RWPE1 (cell line): ENCODE measurements at regions not wholly inside any gene's neighbourhood (a gene's known extent, or its start where the extent isn't known, plus 50 kb on each side); places are given as distances from the start of the nearest gene placed in this dataset.

Source experiments
- CTCF ChIA-PET: fragments of 350-600 bp; sonication (Branson Sonifier 250); formaldehyde crosslinking; extraction: SDS; loops from one replicate; lab custom pipeline; 2021; lab: Yijun Ruan, JAX
- POLR2A ChIA-PET: fragments of 400-600 bp; formaldehyde crosslinking; extraction: SDS; loops from one replicate; lab custom pipeline; 2020; ENCODE audit warnings: antibody characterized with exemption; ENCODE audit not compliant: low non-redundant PET; lab: Yijun Ruan, JAX
- DNase-seq: peaks from one replicate; pipeline ENCODE4 v3.0.0; 2012; ENCODE audit warnings: low spot score
- H3K27ac ChIP-seq: fragments of 450-650 bp; 2 replicates; pipeline ENCODE4 v1.5.1; 2017
- CTCF ChIP-seq: fragments of 450-650 bp; conservative IDR thresholded peaks from 2 replicates; pipeline ENCODE4 v1.5.1; 2017; ENCODE audit warnings: low read depth, mild to moderate bottlenecking

GRCh38 chr13:111489301-111489700 is 168.9 kb downstream of the TEX29 start:
- no peak for TF ChIP-seq CTCF
- H3K27ac ChIP-seq: no peak overlapping the region
- ChIA-PET CTCF (interaction anchor here (0.6 kb wide), 2 partner anchors 94 to 622 kb away, joined by 3 to 6 read pairs; no protein-coding TSS in a partner anchor), POLR2A (no interaction called here)
- no peak for DNase-seq

GRCh38 chr13:111490611-111491010 is 170.2 kb downstream of the TEX29 start:
- TF ChIP-seq CTCF: no peak
- no peak overlapping the region for H3K27ac ChIP-seq
- DNase-seq: no peak
- ChIA-PET POLR2A (no interaction called here), CTCF (no interaction called here)

DNA sequence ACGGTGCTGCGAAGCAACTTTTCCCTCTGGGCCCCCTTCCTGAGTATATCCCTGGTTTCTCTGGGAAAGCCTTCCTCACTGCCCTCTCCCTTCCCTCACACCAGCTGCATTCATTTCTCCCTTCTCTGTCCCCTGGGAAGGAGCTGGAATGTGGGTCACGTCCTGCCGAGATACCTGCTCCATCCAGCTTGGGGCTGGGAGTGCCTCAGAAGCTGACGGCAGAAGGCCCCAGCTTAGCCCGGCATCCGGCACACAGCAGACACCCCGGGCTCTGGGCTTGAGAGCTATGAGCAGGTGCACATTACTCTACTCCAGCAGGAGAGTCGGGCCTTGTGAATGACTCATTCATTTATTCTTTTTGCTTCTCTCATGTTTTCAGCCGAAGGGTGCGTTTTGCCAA is 170.6 kb downstream of the TEX29 start:
- DNase-seq: no peak
- ChIA-PET CTCF (no interaction called here), POLR2A (no interaction called here)
- no peak overlapping the region for H3K27ac ChIP-seq
- TF ChIP-seq CTCF: no peak

- no peak for TF ChIP-seq CTCF
- no peak overlapping the region for H3K27ac ChIP-seq
- POLR2A ChIA-PET: no interaction called here
- no peak for DNase-seq
- CTCF ChIA-PET: interaction anchor here (0.6 to 0.7 kb wide), 2 partner anchors 17 to 951 kb away, joined by 3 read pairs; no protein-coding TSS in a partner anchor
These were observed 171.2 kb downstream of the TEX29 start for GRCh38 chr13:111491659-111492058.

DNA sequence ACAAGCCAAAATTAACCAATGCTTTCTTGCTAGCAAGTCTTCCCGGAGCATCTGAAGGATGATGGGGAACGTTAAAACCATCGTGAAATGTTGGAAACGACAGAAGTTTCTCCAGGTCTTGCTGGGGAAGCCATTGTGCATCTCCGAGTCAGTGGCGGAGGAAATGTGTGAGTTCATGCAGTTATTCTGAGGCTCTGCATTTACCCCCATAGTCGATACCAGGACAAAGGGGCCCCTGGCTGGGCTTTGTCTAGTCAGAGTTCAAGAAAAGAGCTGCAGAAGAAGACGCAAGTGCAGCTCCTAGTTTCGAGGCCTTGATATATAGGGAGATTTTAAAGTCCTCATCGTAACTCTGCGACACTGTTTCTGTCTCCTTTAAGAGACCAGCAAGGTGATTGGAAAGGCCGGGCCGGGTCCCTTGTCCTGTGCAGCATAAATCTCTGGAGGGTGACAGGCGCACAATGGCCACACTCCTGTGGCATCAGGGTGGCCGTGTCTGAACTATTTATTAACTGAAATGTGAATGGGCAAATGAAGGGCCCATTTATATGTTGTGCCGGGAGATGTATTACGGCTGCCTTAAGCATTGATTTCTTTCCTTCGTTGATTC is 172.0 kb downstream of the TEX29 start:
- ChIA-PET POLR2A (no interaction called here), CTCF (interaction anchor here (0.6 to 0.7 kb wide), 2 partner anchors 18 to 951 kb away, joined by 3 read pairs; no protein-coding TSS in a partner anchor)
- no peak for TF ChIP-seq CTCF
- DNase-seq: no peak
- H3K27ac ChIP-seq: no peak overlapping the region

DNA sequence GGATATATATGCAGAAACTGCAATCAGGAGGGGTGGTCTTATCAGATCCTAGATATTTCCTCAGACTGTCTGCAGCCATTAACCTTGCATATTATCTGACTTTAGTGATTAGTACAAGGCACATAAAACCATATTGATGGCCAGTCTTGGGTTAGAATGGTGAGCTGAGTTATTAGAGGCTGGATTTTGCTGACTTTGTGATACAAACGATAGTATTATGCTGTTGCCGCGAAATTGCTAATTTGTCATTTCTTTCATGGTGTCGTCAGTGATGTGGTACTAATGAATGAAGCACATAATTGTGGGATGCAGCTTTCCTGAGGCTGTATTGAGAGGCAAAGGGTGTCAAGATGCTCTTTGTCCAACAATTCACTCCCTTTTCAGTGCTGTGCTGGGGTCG is 172.5 kb downstream of the TEX29 start:
- no peak overlapping the region for H3K27ac ChIP-seq
- no peak for DNase-seq
- CTCF ChIA-PET: no interaction called here
- POLR2A ChIA-PET: no interaction called here
- TF ChIP-seq CTCF: no peak
